Neural cell (in vitro differentiated cells): ENCODE measurements at regions not wholly inside any gene's neighbourhood (a gene's known extent, or its start where the extent isn't known, plus 50 kb on each side); places are given as distances from the start of the nearest gene placed in this dataset.

Source experiments
- CTCF ChIP-seq: fragments of 450-650 bp; IDR thresholded peaks from 2 replicates; pipeline ENCODE4 v1.5.1; 2014; ENCODE audit warnings: antibody characterized with exemption, mild to moderate bottlenecking, moderate library complexity; ENCODE audit not compliant: poor library complexity, severe bottlenecking
- EP300 ChIP-seq: fragments of 450-650 bp; conservative IDR thresholded peaks from 2 replicates; pipeline ENCODE4 v1.6.1; 2014; ENCODE audit warnings: antibody characterized with exemption, mild to moderate bottlenecking, moderate library complexity; ENCODE audit not compliant: poor library complexity, severe bottlenecking
- EZH2 ChIP-seq: fragments of 200-600, 300-800 bp; shearing (Covaris generic), sonication (generic); IDR thresholded peaks from 2 replicates; pipeline ENCODE4 v1.6.1; 2014; ENCODE audit warnings: antibody characterized with exemption, low read length, borderline replicate concordance, mild to moderate bottlenecking; ENCODE audit not compliant: insufficient read depth, poor library complexity, severe bottlenecking
- POLR2AphosphoS5 ChIP-seq: IDR thresholded peaks from 2 replicates; pipeline ENCODE4 v1.6.1; 2012
- RAD21 ChIP-seq: fragments of 450-650 bp; conservative IDR thresholded peaks from 2 replicates; pipeline ENCODE4 v1.6.1; 2014; ENCODE audit warnings: antibody characterized with exemption, mild to moderate bottlenecking, moderate library complexity
- REST ChIP-seq: IDR thresholded peaks from 2 replicates; pipeline ENCODE4 v1.6.1; 2012; ENCODE audit warnings: borderline replicate concordance
- SMC3 ChIP-seq: fragments of 450-650 bp; conservative IDR thresholded peaks from 2 replicates; pipeline ENCODE4 v1.6.1; 2014; ENCODE audit warnings: antibody characterized with exemption, mild to moderate bottlenecking, moderate library complexity; ENCODE audit not compliant: poor library complexity
- TAF1 ChIP-seq: IDR thresholded peaks from 2 replicates; pipeline ENCODE4 v1.6.1; 2012; ENCODE audit warnings: low read depth

GRCh38 chr17:27396941-27397340 lies 59.3 kb upstream of the KSR1 start:
- no peak for TF ChIP-seq CTCF
- no peak for TF ChIP-seq EZH2
- no peak for TF ChIP-seq POLR2AphosphoS5
- TF ChIP-seq EP300 = no peak
- no peak for TF ChIP-seq REST
- no peak for TF ChIP-seq SMC3
- TF ChIP-seq RAD21 = no peak
- TF ChIP-seq TAF1 = no peak
